ENCODE measurements at regions not wholly inside any gene's neighbourhood (a gene's known extent, or its start where the extent isn't known, plus 50 kb on each side); places are given as distances from the start of the nearest gene placed in this dataset.

- TF ChIP-seq FOS (IDR thresholded peaks at IDR 0.05; ENCODE audit: borderline replicate concordance, insufficient read depth, low read length) (no peak), EZH2 (IDR thresholded peaks at IDR 0.05; ENCODE audit: borderline replicate concordance, low read depth, low read length, severe bottlenecking) (no peak), POLR2AphosphoS5 (IDR thresholded peaks at IDR 0.05; ENCODE audit: insufficient read depth, low read depth, low read length) (no peak), GATA2 (IDR thresholded peaks at IDR 0.05; ENCODE audit: insufficient read depth, insufficient read length, low read depth, low read length) (no peak)
- intact Hi-C loops (cut with micrococcal nuclease): no loop called here
- Histone ChIP-seq H3K79me2 (ENCODE audit: control insufficient read depth, insufficient read depth, low read length) (no peaks in the 10 kb centered on the region), H2AFZ (ENCODE audit: low read depth, low read length) (no peak overlapping the region), H3K27me3 (ENCODE audit: control insufficient read depth in 2 of 2, insufficient read depth in 2 of 2, low read length in 2 of 2) (no peaks in the 10 kb centered on the region), H4K20me1 (replicated peaks; ENCODE audit: control insufficient read depth, extremely low read depth, insufficient read depth, low read length) (no peaks in the 10 kb centered on the region), H3K9ac (replicated peaks; ENCODE audit: extremely low read depth, insufficient read depth, low read length) (no peak overlapping the region), H3K4me2 (ENCODE audit: insufficient read depth, low read length) (no peak overlapping the region), H3K9me1 (replicated peaks; ENCODE audit: control insufficient read depth, extremely low read depth, insufficient read depth, low read length) (no peaks in the 10 kb centered on the region), H3K4me1 (ENCODE audit: control insufficient read depth, extremely low read depth, insufficient read depth, low read length) (no peaks in the 10 kb centered on the region), H3K27ac (ENCODE audit: insufficient read depth, low read depth, low read length) (no peak overlapping the region), H3K36me3 (ENCODE audit: control insufficient read depth in 2 of 2, extremely low read depth in 1 of 2, insufficient read depth in 2 of 2, low read length in 2 of 2) (no peaks in the 10 kb centered on the region), H3K9me3 (replicated peaks; ENCODE audit: control insufficient read depth, insufficient read depth, low read length) (no peaks in the 10 kb centered on the region), H3K4me3 (replicated peaks in 1 of 3; ENCODE audit: insufficient read depth in 1 of 3, low read depth in 1 of 3, low read length in 3 of 3) (no peak overlapping the region)
- ChIA-PET POLR2A (no interaction called here), CTCF (no interaction called here)
- FAIRE-seq: no peak
- dilution Hi-C loops (cut with MboI; ENCODE audit: extremely low pct_ligation_motif_present, low sequenced_read_pairs): no loop called here
- no peak for DNase-seq (ENCODE audit: low read depth, low spot score)
- no TSS peak for BruUV-seq (replicated peaks)
Measured at GRCh38 chr5:108561416-108562204, 179.7 kb upstream of the FBXL17 start.

DNA sequence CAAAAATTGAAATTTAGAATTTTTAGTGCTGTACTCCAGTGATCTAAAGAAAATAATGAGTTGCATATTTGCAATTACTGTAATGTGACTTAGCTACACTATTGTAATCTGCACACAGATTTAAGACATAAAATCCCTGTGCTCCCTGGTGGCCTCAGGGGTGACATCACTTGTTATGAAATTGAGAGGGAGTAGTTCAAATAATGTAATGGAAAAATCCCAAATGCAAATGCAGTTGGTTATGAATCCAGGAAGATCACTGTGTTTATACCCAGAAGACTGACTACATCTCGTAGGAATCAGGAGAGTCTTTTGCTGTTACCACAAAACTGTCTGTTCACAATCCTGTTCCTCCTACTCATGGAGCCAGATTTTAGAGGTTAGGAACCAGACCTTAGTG is 178.7 kb upstream of the FBXL17 start:
- H2AFZ ChIP-seq (ENCODE audit: low read depth, low read length): no peak overlapping the region
- no peaks in the 10 kb centered on the region for H4K20me1 ChIP-seq (replicated peaks; ENCODE audit: control insufficient read depth, extremely low read depth, insufficient read depth, low read length)
- DNase-seq (ENCODE audit: low read depth, low spot score) (no peak), FAIRE-seq (no peak)
- H3K4me3 ChIP-seq (replicated peaks in 1 of 3; ENCODE audit: insufficient read depth in 1 of 3, low read depth in 1 of 3, low read length in 3 of 3): no peak overlapping the region
- POLR2A ChIA-PET: no interaction called here
- no TSS peak for BruUV-seq (replicated peaks)
- CTCF ChIA-PET: no interaction called here
- H3K27ac ChIP-seq (ENCODE audit: insufficient read depth, low read depth, low read length): no peak overlapping the region
- dilution Hi-C loops (cut with MboI; ENCODE audit: extremely low pct_ligation_motif_present, low sequenced_read_pairs): no loop called here
- intact Hi-C loops (cut with micrococcal nuclease): no loop called here
- no peaks in the 10 kb centered on the region for H3K4me1 ChIP-seq (ENCODE audit: control insufficient read depth, extremely low read depth, insufficient read depth, low read length)
- H3K27me3 ChIP-seq (ENCODE audit: control insufficient read depth in 2 of 2, insufficient read depth in 2 of 2, low read length in 2 of 2): no peaks in the 10 kb centered on the region
- no peaks in the 10 kb centered on the region for H3K79me2 ChIP-seq (ENCODE audit: control insufficient read depth, insufficient read depth, low read length)
- no peak overlapping the region for H3K4me2 ChIP-seq (ENCODE audit: insufficient read depth, low read length)
- TF ChIP-seq FOS (IDR thresholded peaks at IDR 0.05; ENCODE audit: borderline replicate concordance, insufficient read depth, low read length): no peak
- TF ChIP-seq JUN (IDR thresholded peaks at IDR 0.05; ENCODE audit: borderline replicate concordance, insufficient read depth, insufficient read length, low read depth): no peak
- no peak for TF ChIP-seq CTCF (IDR thresholded peaks at IDR 0.05; ENCODE audit: extremely low read depth in 1 of 2, insufficient read depth in 1 of 2, low read depth in 1 of 2, low read length in 2 of 2)
- TF ChIP-seq EZH2 (IDR thresholded peaks at IDR 0.05; ENCODE audit: borderline replicate concordance, low read depth, low read length, severe bottlenecking): no peak
- TF ChIP-seq MYC (IDR thresholded peaks at IDR 0.05; ENCODE audit: low read depth, low read length): no peak
- no peak for TF ChIP-seq GATA2 (IDR thresholded peaks at IDR 0.05; ENCODE audit: insufficient read depth, insufficient read length, low read depth, low read length)
- TF ChIP-seq, protein P1, sequence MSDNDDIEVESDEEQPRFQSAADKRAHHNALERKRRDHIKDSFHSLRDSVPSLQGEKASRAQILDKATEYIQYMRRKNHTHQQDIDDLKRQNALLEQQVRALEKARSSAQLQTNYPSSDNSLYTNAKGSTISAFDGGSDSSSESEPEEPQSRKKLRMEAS (IDR thresholded peaks at IDR 0.05; ENCODE audit: insufficient read depth, insufficient read length): no peak
- no peak for TF ChIP-seq POLR2AphosphoS5 (IDR thresholded peaks at IDR 0.05; ENCODE audit: insufficient read depth, low read depth, low read length)
- no peaks in the 10 kb centered on the region for H3K36me3 ChIP-seq (ENCODE audit: control insufficient read depth in 2 of 2, extremely low read depth in 1 of 2, insufficient read depth in 2 of 2, low read length in 2 of 2)
- no peak overlapping the region for H3K9ac ChIP-seq (replicated peaks; ENCODE audit: extremely low read depth, insufficient read depth, low read length)
- no peaks in the 10 kb centered on the region for H3K9me1 ChIP-seq (replicated peaks; ENCODE audit: control insufficient read depth, extremely low read depth, insufficient read depth, low read length)
- no peaks in the 10 kb centered on the region for H3K9me3 ChIP-seq (replicated peaks; ENCODE audit: control insufficient read depth, insufficient read depth, low read length)

Measured in endothelial cell of umbilical vein (primary cell).